Muscle layer of colon (tissue), 2 donors: ENCODE measurements at regions not wholly inside any gene's neighbourhood (a gene's known extent, or its start where the extent isn't known, plus 50 kb on each side); places are given as distances from the start of the nearest gene placed in this dataset.
A peak's percentile ranks its signal among the peaks of the same experiment; 100 is the strongest.

ENCODE experiments used
- H3K27ac ChIP-seq: one replicate; pipeline ENCODE4 v1.7.0; 2013; ENCODE audit warnings: low read depth, mild to moderate bottlenecking, low read length, moderate library complexity
- H3K27me3 ChIP-seq, 2 donors: one replicate each; pipeline ENCODE4 v1.7.0; 2013; ENCODE audit warnings: low read length in 2 of 2, mild to moderate bottlenecking in 2 of 2; ENCODE audit not compliant: insufficient read depth in 2 of 2, control insufficient read depth in 1 of 2
- H3K36me3 ChIP-seq: one replicate; pipeline ENCODE4 v1.7.0; 2013; ENCODE audit warnings: mild to moderate bottlenecking, low read length; ENCODE audit not compliant: insufficient read depth
- H3K4me1 ChIP-seq: one replicate; pipeline ENCODE4 v1.7.0; 2013; ENCODE audit warnings: mild to moderate bottlenecking, low read length; ENCODE audit not compliant: insufficient read depth
- H3K4me3 ChIP-seq, 2 donors: one replicate each; pipeline ENCODE4 v1.7.0; 2013; ENCODE audit warnings: low read length in 2 of 2, low read depth in 1 of 2, mild to moderate bottlenecking in 1 of 2, moderate library complexity in 1 of 2
- H3K9ac ChIP-seq: one replicate; pipeline ENCODE4 v1.7.0; 2013; ENCODE audit warnings: low read length
- H3K9me3 ChIP-seq: one replicate; pipeline ENCODE4 v1.7.0; 2013; ENCODE audit warnings: mild to moderate bottlenecking, low read length
- donor health status: abdominal sarcoma.
- donor health status: Adenocarcinoma of cecum.

DNA sequence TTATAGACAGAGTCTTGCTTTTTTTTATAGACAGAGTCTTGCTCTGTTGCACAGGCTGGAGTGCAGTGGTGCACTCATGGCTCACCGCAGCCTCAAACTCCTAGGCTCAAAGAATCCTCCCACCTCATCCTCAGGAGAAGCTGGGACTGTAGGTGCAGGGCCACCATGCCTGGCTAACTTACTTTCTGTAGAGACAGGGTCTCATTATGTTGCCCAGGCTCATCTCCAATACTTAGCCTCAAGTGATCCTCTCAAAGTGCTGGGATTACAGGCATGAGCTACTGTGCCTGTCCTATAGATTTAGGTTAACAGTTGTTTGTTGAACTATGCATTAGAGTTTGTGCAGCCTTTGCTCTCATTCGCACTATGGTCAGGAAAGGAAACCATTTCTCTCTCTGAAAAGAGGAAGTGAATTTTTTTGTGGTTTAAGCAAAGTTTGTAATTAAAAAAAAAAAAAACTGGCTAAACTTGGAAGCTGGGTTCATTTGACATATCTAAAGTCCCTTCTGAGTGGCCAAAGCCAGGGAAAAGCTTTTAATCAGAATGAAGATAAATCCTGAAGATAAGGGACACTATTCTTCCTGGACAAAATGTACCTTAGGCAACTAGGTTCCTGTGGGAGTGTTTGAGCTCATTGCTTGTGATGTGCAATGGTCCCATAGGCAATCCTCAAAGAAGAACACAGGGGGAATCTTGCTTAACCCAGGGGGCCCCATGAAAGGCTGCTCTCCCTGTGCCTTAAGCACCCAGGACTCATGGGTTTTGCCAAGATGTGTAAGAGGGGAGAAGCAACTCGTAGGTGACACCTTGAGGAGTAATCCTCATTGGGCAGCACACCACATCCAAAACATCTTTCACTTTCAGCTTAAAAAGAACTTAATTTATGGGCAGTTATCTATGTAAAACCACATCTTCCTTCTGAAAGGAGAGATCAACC, 201.7 kb downstream of the MREG start:
- Histone ChIP-seq H3K36me3 (no peaks in the 10 kb centered on the region), H3K4me3 (no peak overlapping the region), H3K9me3 (no peaks in the 10 kb centered on the region), H3K4me1 (no peaks in the 10 kb centered on the region), H3K9ac (no peak overlapping the region), H3K27me3 (no peaks in the 10 kb centered on the region), H3K27ac (no peak overlapping the region)

DNA sequence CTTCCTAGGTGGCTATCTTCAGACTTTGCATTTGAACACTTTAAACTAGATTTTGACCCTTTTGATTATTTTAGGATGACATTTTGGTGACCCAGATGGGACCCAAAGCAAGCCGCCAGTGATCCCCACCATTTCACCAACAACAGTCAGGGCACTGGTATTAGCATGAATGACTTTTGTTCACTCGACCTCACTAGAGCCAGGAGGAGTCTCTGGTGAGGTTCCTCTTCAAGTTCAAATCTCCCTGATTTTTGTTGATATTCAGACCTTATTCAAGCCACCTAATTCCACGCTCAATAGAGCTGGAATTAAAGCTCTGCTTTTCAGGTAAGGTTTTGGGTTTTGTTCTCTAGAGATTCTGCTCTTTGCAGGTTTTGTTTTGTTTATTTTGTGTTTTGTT, 202.3 kb downstream of the MREG start:
- H3K36me3 ChIP-seq, result no peaks in the 10 kb centered on the region
- H3K9ac ChIP-seq, result no peak overlapping the region
- no peak overlapping the region for H3K4me3 ChIP-seq

GRCh38 chr2:215808996-215809395, 204.4 kb downstream of the MREG start:
- Histone ChIP-seq H3K4me1 (no peaks in the 10 kb centered on the region), H3K9ac (no peak overlapping the region), H3K36me3 (no peaks in the 10 kb centered on the region), H3K27me3 (no peaks in the 10 kb centered on the region), H3K4me3 (no peak overlapping the region), H3K9me3 (no peaks in the 10 kb centered on the region), H3K27ac (no peak overlapping the region)

More for the DNA sequence above, 202.3 kb downstream of the MREG start:
- H3K27me3 ChIP-seq, result no peaks in the 10 kb centered on the region
- H3K4me1 ChIP-seq, result no peaks in the 10 kb centered on the region
- H3K9me3 ChIP-seq, result no peaks in the 10 kb centered on the region
- H3K27ac ChIP-seq, result no peak overlapping the region

GRCh38 chr2:215808194-215808593, 205.2 kb downstream of the MREG start:
- Histone ChIP-seq H3K36me3 (no peaks in the 10 kb centered on the region), H3K4me1 (no peaks in the 10 kb centered on the region), H3K4me3 (no peak overlapping the region), H3K9ac (no peak overlapping the region), H3K27ac (no peak overlapping the region), H3K9me3 (no peaks in the 10 kb centered on the region), H3K27me3 (no peaks in the 10 kb centered on the region)

DNA sequence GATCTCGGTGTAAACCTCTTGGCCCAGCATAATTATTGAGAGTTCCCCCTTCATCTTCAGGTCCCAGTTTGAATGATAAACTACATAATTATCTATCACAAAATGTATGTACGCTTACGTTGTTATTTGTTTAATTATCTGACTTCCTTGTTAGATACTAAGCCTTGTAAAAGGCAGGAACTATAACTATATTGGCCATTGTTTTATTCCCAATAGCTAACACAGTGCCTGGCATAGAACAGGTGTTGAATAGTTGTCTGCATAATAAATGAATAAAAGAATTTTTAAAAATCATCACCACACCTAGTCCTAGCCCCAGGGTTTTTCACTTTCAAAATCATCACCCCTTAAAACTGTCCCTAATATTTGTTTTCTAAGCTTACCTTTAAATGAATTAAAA, 207.9 kb downstream of the MREG start:
- no peak overlapping the region for H3K27ac ChIP-seq
- H3K9me3 ChIP-seq, result no peaks in the 10 kb centered on the region
- H3K4me3 ChIP-seq, result no peak overlapping the region
- H3K9ac ChIP-seq, result no peak overlapping the region
- no peaks in the 10 kb centered on the region for H3K27me3 ChIP-seq
- no peaks in the 10 kb centered on the region for H3K36me3 ChIP-seq
- H3K4me1 ChIP-seq, result no peaks in the 10 kb centered on the region

- H3K27ac ChIP-seq, result no peak overlapping the region
- no peaks in the 10 kb centered on the region for H3K27me3 ChIP-seq
- no peaks in the 10 kb centered on the region for H3K36me3 ChIP-seq
- no peak overlapping the region for H3K4me3 ChIP-seq
- H3K9ac ChIP-seq, result no peak overlapping the region
- no peaks in the 10 kb centered on the region for H3K9me3 ChIP-seq
- H3K4me1 ChIP-seq, result no peaks in the 10 kb centered on the region
These were observed 210.2 kb downstream of the MREG start for GRCh38 chr2:215803150-215803549.

DNA sequence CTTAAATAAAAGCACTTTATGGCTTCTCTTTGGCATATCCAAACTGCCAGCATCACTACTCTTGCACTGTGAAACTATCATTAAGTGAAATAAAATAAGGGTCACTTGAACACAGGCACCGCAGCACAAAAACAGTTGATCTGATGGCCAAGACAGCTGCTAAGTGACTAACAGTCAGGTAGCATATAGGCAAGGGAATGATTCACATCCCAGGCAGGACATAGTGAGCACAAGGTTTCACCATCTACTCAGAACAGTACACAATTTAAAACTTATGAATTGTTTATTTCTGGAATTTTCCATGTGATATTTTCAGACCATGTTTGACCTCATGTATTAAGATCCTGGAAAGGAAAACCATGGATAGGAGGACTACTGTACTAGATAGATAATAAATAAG, 214.2 kb downstream of the MREG start:
- H3K9me3 ChIP-seq, result no peaks in the 10 kb centered on the region
- H3K9ac ChIP-seq, result no peak overlapping the region
- no peaks in the 10 kb centered on the region for H3K27me3 ChIP-seq
- H3K27ac ChIP-seq, result no peak overlapping the region
- no peaks in the 10 kb centered on the region for H3K36me3 ChIP-seq
- H3K4me1 ChIP-seq, result peaks cover 23% of the 10 kb centered on the region
- H3K4me3 ChIP-seq, result no peak overlapping the region

DNA sequence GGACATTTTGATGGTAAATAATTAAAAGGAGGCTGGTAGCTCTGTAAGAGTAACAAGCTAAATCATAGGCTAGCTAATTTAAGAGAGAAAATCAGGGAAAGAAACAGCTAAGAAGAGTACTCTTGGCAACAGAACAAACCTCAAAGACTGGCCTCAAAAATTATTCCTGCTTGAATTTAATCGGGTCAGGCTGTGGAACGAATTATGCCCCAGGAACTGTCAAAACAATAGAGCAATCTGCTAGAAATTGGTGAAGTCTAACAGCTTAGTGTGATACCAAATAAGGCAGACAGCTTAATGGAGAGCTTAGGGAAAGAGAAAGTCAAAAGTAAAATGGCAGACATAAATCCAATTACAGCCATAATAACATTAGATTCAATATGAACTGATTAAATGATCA, 215.7 kb downstream of the MREG start:
- peaks cover 30% of the 10 kb centered on the region for H3K4me1 ChIP-seq
- no peaks in the 10 kb centered on the region for H3K27me3 ChIP-seq
- H3K9me3 ChIP-seq, result no peaks in the 10 kb centered on the region
- no peak overlapping the region for H3K9ac ChIP-seq
- no peaks in the 10 kb centered on the region for H3K36me3 ChIP-seq
- H3K27ac ChIP-seq, result no peak overlapping the region
- H3K4me3 ChIP-seq, result no peak overlapping the region

DNA sequence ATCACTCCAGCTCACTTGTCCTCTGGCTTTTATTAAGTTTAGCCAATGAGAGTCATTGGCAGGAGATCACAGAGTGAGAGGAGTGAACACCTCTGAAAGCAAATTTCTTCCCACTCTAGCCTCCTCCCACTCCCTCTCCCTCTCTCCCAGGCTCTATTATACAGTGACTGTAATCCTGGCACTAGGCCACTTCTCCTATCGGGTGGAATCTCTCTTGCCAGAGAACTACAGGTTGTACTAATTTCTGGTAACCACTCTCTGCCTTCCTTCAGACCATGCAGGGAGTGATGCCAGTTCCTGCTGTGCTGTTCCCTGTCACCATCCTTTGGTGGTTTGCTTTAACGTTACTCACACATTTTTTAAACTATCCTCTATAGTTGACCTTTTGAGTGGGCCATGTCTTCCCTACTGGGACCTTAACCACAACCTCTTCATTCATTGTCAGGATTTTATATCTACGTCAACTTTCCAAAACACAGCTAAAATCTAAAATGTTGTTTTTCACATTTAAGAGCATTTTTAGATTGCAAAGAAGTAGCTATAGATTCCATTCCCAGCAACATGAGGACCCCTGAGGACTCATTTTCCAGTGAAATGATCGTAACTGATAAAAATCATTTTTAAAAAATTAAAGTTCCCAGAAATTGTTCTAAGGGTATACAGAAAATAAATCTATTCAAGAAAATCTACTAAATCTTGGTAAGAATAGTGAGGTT, 217.1 kb downstream of the MREG start:
- Histone ChIP-seq H3K9ac (no peak overlapping the region), H3K9me3 (no peaks in the 10 kb centered on the region), H3K27me3 (no peaks in the 10 kb centered on the region), H3K4me1 (peaks cover 30% of the 10 kb centered on the region), H3K36me3 (no peaks in the 10 kb centered on the region), H3K4me3 (no peak overlapping the region), H3K27ac (no peak overlapping the region)

DNA sequence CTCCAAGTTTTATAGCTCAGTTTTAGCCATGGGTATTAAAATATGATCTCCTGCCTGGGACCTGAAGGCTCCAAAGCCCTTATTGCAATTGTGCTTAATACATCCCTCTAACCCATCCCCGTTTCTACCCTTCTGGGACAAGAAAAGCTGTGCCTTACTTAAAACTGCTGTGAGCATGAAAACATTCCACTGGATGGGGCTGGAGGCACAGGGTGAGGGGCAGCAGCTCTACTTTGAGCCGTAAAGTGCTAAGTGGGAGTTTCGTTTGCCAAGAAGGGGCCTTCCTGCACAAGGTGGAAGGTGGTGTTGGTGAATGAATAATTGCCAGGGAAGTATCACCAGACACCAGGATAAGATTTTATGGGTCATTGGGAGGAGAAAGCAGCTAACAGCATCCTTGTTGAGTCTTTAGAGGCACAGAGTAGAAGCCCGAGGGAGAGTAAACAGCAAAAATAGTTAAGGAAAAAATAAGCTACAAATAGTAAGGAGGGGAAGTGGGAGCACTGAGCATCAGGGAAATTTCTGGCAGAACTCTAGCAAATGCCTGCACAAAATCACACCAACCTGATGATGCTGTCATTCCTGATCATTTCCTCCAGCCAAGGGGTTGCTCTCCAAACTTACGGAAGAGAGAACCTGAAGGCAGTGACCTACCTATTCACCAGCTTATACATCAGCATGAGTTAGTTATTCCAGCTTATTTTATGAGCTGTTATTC, 218.4 kb downstream of the MREG start:
- no peaks in the 10 kb centered on the region for H3K27me3 ChIP-seq
- H3K27ac ChIP-seq, result peak overlapping the region; percentile 41
- H3K9me3 ChIP-seq, result no peaks in the 10 kb centered on the region
- no peaks in the 10 kb centered on the region for H3K36me3 ChIP-seq
- H3K9ac ChIP-seq, result no peak overlapping the region
- no peak overlapping the region for H3K4me3 ChIP-seq
- peaks cover 30% of the 10 kb centered on the region for H3K4me1 ChIP-seq
